Thyroid gland (tissue), 4 donors: ENCODE measurements at regions not wholly inside any gene's neighbourhood (a gene's known extent, or its start where the extent isn't known, plus 50 kb on each side); places are given as distances from the start of the nearest gene placed in this dataset.

Source experiments
- DNase-seq, 2 donors: peaks; one replicate each; pipeline ENCODE4 v3.0.0-alpha.2; 2019
- H3K27ac ChIP-seq, 3 donors: fragments of 200-600 bp; sonication (generic); 1 replicate in 2 of 3; 2 replicates in 1 of 3; pipeline ENCODE4 v1.5.1; 2016 to 2019; ENCODE audit warnings: mild to moderate bottlenecking in 1 of 3, moderate library complexity in 1 of 3
- H3K27me3 ChIP-seq: fragments of 200-600 bp; sonication (generic); one replicate; pipeline ENCODE4 v1.5.1; 2019
- H3K36me3 ChIP-seq, 2 donors: fragments of 200-600 bp; sonication (generic); one replicate each; pipeline ENCODE4 v1.5.1; 2016 to 2019
- H3K4me1 ChIP-seq, 2 donors: fragments of 200-600 bp; sonication (generic); one replicate each; pipeline ENCODE4 v1.5.1; 2017 to 2019
- H3K4me3 ChIP-seq, 3 donors: fragments of 200-600 bp; sonication (generic); replicated peaks in 1 of 3; 1 replicate in 2 of 3; 2 replicates in 1 of 3; pipeline ENCODE4 v1.5.1; 2016; ENCODE audit warnings: mild to moderate bottlenecking in 1 of 3
- H3K9me3 ChIP-seq: fragments of 200-600 bp; sonication (generic); one replicate; pipeline ENCODE4 v1.5.1; 2017
- CTCF ChIP-seq, 6 experiments: fragments of 200-600 bp in 3 of 6; fragments of 450-650 bp in 3 of 6; sonication (generic) in 3 of 6; IDR thresholded peaks; one replicate each; pipeline ENCODE4 v1.5.1; 2016 to 2019; ENCODE audit warnings: antibody characterized with exemption in 6 of 6, mild to moderate bottlenecking in 2 of 6, inconsistent platforms in 1 of 6, moderate library complexity in 1 of 6
- POLR2A ChIP-seq, 2 donors: fragments of 450-650 bp; IDR thresholded peaks; one replicate each; pipeline ENCODE4 v1.6.1; 2017; ENCODE audit warnings: antibody characterized with exemption in 2 of 2, mild to moderate bottlenecking in 2 of 2, moderate library complexity in 1 of 2
- WGBS, 2 donors: methylation state at CpG; one replicate each; pipeline ENCODE4 v1.1.5; 2017; 5-methylcytosine and 5-hydroxymethylcytosine counted together
- intact Hi-C: fragments of 100-400 bp; cut with DNase I; formaldehyde crosslinking; loops from one replicate; pipeline ENCODE4 v1.15.1; 2023

GRCh38 chr4:14180983-14181601 lies 553.6 kb upstream of the BOD1L1 start:
- Histone ChIP-seq H3K9me3 (no peaks in the 10 kb centered on the region), H3K4me1 (peaks cover 0 to 7% of the 10 kb centered on the region in 2 donors), H3K27ac (no peak overlapping the region), H3K36me3 (no peaks in the 10 kb centered on the region), H3K4me3 (no peak overlapping the region), H3K27me3 (no peaks in the 10 kb centered on the region)
- intact Hi-C loops = no loop called here
- 73 to 76% methylated on average over 6 of the region's 6 CpGs for WGBS, 2 donors
- TF ChIP-seq POLR2A (IDR thresholded peaks at IDR 0.05) (no peak), CTCF (IDR thresholded peaks at IDR 0.05) (no peak)
- DNase-seq = no peak

GRCh38 chr4:14182148-14182547 lies 554.6 kb upstream of the BOD1L1 start:
- intact Hi-C loops = no loop called here
- Histone ChIP-seq H3K27me3 (no peaks in the 10 kb centered on the region), H3K9me3 (no peaks in the 10 kb centered on the region), H3K4me1 (peaks cover 0 to 7% of the 10 kb centered on the region in 2 donors), H3K4me3 (no peak overlapping the region), H3K27ac (no peak overlapping the region), H3K36me3 (no peaks in the 10 kb centered on the region)
- TF ChIP-seq POLR2A (IDR thresholded peaks at IDR 0.05) (no peak), CTCF (IDR thresholded peaks at IDR 0.05) (no peak)
- 27% methylated on average over 6 of the region's 6 CpGs for WGBS, 2 donors
- DNase-seq = no peak

- no peak overlapping the region for H3K27ac ChIP-seq
- H3K4me3 ChIP-seq = no peak overlapping the region
- intact Hi-C loops = no loop called here
- no peaks in the 10 kb centered on the region for H3K27me3 ChIP-seq
- no peak for TF ChIP-seq CTCF (IDR thresholded peaks at IDR 0.05)
- no peak for TF ChIP-seq POLR2A (IDR thresholded peaks at IDR 0.05)
- DNase-seq = no peak
- 55 to 57% methylated on average over 3 of the region's 3 CpGs for WGBS, 2 donors
- no peaks in the 10 kb centered on the region for H3K4me1 ChIP-seq
- no peaks in the 10 kb centered on the region for H3K36me3 ChIP-seq
- H3K9me3 ChIP-seq = no peaks in the 10 kb centered on the region
These were observed 556.7 kb upstream of the BOD1L1 start for GRCh38 chr4:14184265-14184664.

GRCh38 chr4:14184767-14185166 lies 557.2 kb upstream of the BOD1L1 start:
- DNase-seq = no peak
- no peaks in the 10 kb centered on the region for H3K27me3 ChIP-seq
- WGBS, 2 donors = 76 to 79% methylated on average over 2 of the region's 2 CpGs
- H3K9me3 ChIP-seq = no peaks in the 10 kb centered on the region
- TF ChIP-seq POLR2A (IDR thresholded peaks at IDR 0.05) (no peak), CTCF (IDR thresholded peaks at IDR 0.05) (no peak)
- no peaks in the 10 kb centered on the region for H3K4me1 ChIP-seq
- intact Hi-C loops = no loop called here
- no peak overlapping the region for H3K4me3 ChIP-seq
- no peak overlapping the region for H3K27ac ChIP-seq
- H3K36me3 ChIP-seq = no peaks in the 10 kb centered on the region

GRCh38 chr4:14188214-14188613 lies 560.7 kb upstream of the BOD1L1 start:
- Histone ChIP-seq H3K27ac (no peak overlapping the region), H3K9me3 (no peaks in the 10 kb centered on the region), H3K4me1 (no peaks in the 10 kb centered on the region), H3K36me3 (no peaks in the 10 kb centered on the region), H3K4me3 (no peak overlapping the region), H3K27me3 (no peaks in the 10 kb centered on the region)
- no peak for DNase-seq
- TF ChIP-seq CTCF (IDR thresholded peaks at IDR 0.05) (no peak), POLR2A (IDR thresholded peaks at IDR 0.05) (no peak)
- intact Hi-C loops = no loop called here
